Neural progenitor cell (in vitro differentiated cells): ENCODE measurements at regions not wholly inside any gene's neighbourhood (a gene's known extent, or its start where the extent isn't known, plus 50 kb on each side); places are given as distances from the start of the nearest gene placed in this dataset.
A peak's percentile ranks its signal among the peaks of the same experiment; 100 is the strongest.

Source experiments
- DNase-seq: peaks from one replicate; pipeline ENCODE4 v3.0.0-alpha.2; 2016; ENCODE audit warnings: low spot score
- H2AFZ ChIP-seq: fragments of 200-600 bp; sonication (generic); replicated peaks from 2 replicates; pipeline ENCODE4 v1.6.1; 2016; ENCODE audit warnings: antibody characterized with exemption
- H3F3A ChIP-seq: fragments of 200-600 bp; sonication (generic); 2 replicates; pipeline ENCODE4 v1.6.1; 2016; ENCODE audit warnings: antibody characterized with exemption, low read depth
- H3K27ac ChIP-seq: fragments of 200-600 bp; sonication (generic); 2 replicates; pipeline ENCODE4 v1.5.1; 2016; ENCODE audit warnings: mild to moderate bottlenecking
- H3K27me3 ChIP-seq: fragments of 200-600 bp; sonication (generic); 2 replicates; pipeline ENCODE4 v1.6.1; 2016; ENCODE audit warnings: mild to moderate bottlenecking, moderate library complexity
- H3K36me3 ChIP-seq: fragments of 200-600 bp; sonication (generic); 2 replicates; pipeline ENCODE4 v1.5.1; 2016
- H3K4me1 ChIP-seq: fragments of 200-600 bp; sonication (generic); 2 replicates; pipeline ENCODE4 v1.6.1; 2016; ENCODE audit warnings: mixed run types
- H3K4me2 ChIP-seq: fragments of 200-600 bp; sonication (generic); 2 replicates; pipeline ENCODE4 v1.6.1; 2016
- H3K4me3 ChIP-seq: fragments of 200-600 bp; sonication (generic); 2 replicates; pipeline ENCODE4 v1.5.1; 2016
- H3K79me2 ChIP-seq: fragments of 200-600 bp; sonication (generic); 2 replicates; pipeline ENCODE4 v1.6.1; 2016; ENCODE audit warnings: low read depth
- H3K9ac ChIP-seq: fragments of 200-600 bp; sonication (generic); 2 replicates; pipeline ENCODE4 v1.6.1; 2016
- H3K9me3 ChIP-seq: fragments of 200-600 bp; sonication (generic); 2 replicates; pipeline ENCODE4 v1.5.1; 2016; ENCODE audit warnings: low read depth
- H4K20me1 ChIP-seq: fragments of 200-600 bp; sonication (generic); 2 replicates; pipeline ENCODE4 v1.6.1; 2016; ENCODE audit warnings: low read depth
- H3K27ac Mint-ChIP-seq: 3 replicates; pipeline ENCODE4 v1.8.0; 2021; ENCODE audit warnings: mixed read lengths
- H3K27me3 Mint-ChIP-seq: 2 replicates; pipeline ENCODE4 v1.8.0; 2022; ENCODE audit warnings: low read depth, mild to moderate bottlenecking, inconsistent platforms, moderate library complexity, mixed read lengths; ENCODE audit not compliant: insufficient read depth
- H3K36me3 Mint-ChIP-seq: 3 replicates; pipeline ENCODE4 v1.8.0; 2021; ENCODE audit warnings: mixed read lengths
- H3K4me1 Mint-ChIP-seq: 3 replicates; pipeline ENCODE4 v1.8.0; 2021; ENCODE audit warnings: mixed read lengths
- H3K4me3 Mint-ChIP-seq: 3 replicates; pipeline ENCODE4 v1.8.0; 2021; ENCODE audit warnings: mild to moderate bottlenecking, moderate library complexity, mixed read lengths
- H3K9me3 Mint-ChIP-seq: 3 replicates; pipeline ENCODE4 v1.8.0; 2020; ENCODE audit warnings: mixed read lengths
- CTCF ChIP-seq: fragments of 200-600 bp; sonication (generic); IDR thresholded peaks from 2 replicates; pipeline ENCODE4 v1.5.1; 2017; ENCODE audit warnings: antibody characterized with exemption, mild to moderate bottlenecking
- EZH2 ChIP-seq: fragments of 200-600 bp; sonication (generic); IDR thresholded peaks from 2 replicates; pipeline ENCODE4 v1.6.1; 2017; ENCODE audit warnings: antibody characterized with exemption, mild to moderate bottlenecking, moderate library complexity
- EZH2phosphoT487 ChIP-seq: fragments of 200-600 bp; sonication (generic); IDR thresholded peaks from 2 replicates; pipeline ENCODE4 v1.6.1; 2017; ENCODE audit warnings: antibody characterized with exemption

GRCh38 chr5:106860398-106861044, 810.2 kb downstream of the EFNA5 start:
- Histone ChIP-seq H3K27me3 (no peaks in the 10 kb centered on the region), H3K36me3 (no peaks in the 10 kb centered on the region), H3K79me2 (no peaks in the 10 kb centered on the region), H4K20me1 (no peaks in the 10 kb centered on the region), H3K27ac (no peak overlapping the region), H3K4me2 (no peak overlapping the region), H3K9me3 (no peaks in the 10 kb centered on the region), H3K4me1 (peaks cover 17% of the 10 kb centered on the region), H3K9ac (no peak overlapping the region), H3K4me3 (no peak overlapping the region), H2AFZ (no peak overlapping the region), H3F3A (peaks cover 11% of the 10 kb centered on the region)
- no peak for DNase-seq
- H3K4me1 Mint-ChIP-seq: peaks cover 16% of the 10 kb centered on the region
- H3K27me3 Mint-ChIP-seq: no peaks in the 10 kb centered on the region
- no peaks in the 10 kb centered on the region for H3K36me3 Mint-ChIP-seq
- no peak overlapping the region for H3K27ac Mint-ChIP-seq
- H3K4me3 Mint-ChIP-seq: no peak overlapping the region
- TF ChIP-seq EZH2 (no peak), CTCF (no peak), EZH2phosphoT487 (no peak)
- no peaks in the 10 kb centered on the region for H3K9me3 Mint-ChIP-seq

GRCh38 chr5:106858616-106859015, 812.1 kb downstream of the EFNA5 start:
- peak overlapping the region; percentile 43 for H3K4me2 ChIP-seq
- no peaks in the 10 kb centered on the region for H3K9me3 ChIP-seq
- Mint-ChIP-seq H3K36me3 (no peaks in the 10 kb centered on the region), H3K27me3 (no peaks in the 10 kb centered on the region), H3K4me3 (no peak overlapping the region), H3K4me1 (peaks cover 16% of the 10 kb centered on the region), H3K9me3 (no peaks in the 10 kb centered on the region), H3K27ac (no peak overlapping the region)
- no peak overlapping the region for H3K9ac ChIP-seq
- H3K4me3 ChIP-seq: no peak overlapping the region
- H3K27ac ChIP-seq: peak overlapping the region; percentile 62
- H4K20me1 ChIP-seq: no peaks in the 10 kb centered on the region
- H3K36me3 ChIP-seq: no peaks in the 10 kb centered on the region
- peaks cover 11% of the 10 kb centered on the region for H3F3A ChIP-seq
- TF ChIP-seq CTCF: peak; percentile 11
- no peak for TF ChIP-seq EZH2
- DNase-seq: peak; percentile 79
- no peaks in the 10 kb centered on the region for H3K79me2 ChIP-seq
- no peak overlapping the region for H2AFZ ChIP-seq
- H3K27me3 ChIP-seq: no peaks in the 10 kb centered on the region
- H3K4me1 ChIP-seq: peaks cover 21% of the 10 kb centered on the region

- no peak for DNase-seq
- no peak for TF ChIP-seq CTCF
- no peak for TF ChIP-seq EZH2phosphoT487
- TF ChIP-seq EZH2: no peak
- H3K4me3 ChIP-seq: no peak overlapping the region
- no peak overlapping the region for H3K4me2 ChIP-seq
- no peaks in the 10 kb centered on the region for H3K9me3 Mint-ChIP-seq
- H4K20me1 ChIP-seq: no peaks in the 10 kb centered on the region
- H3K27ac ChIP-seq: no peak overlapping the region
- H2AFZ ChIP-seq: peak overlapping the region; percentile 64
- H3K9me3 ChIP-seq: no peaks in the 10 kb centered on the region
- no peak overlapping the region for H3K27ac Mint-ChIP-seq
- H3K9ac ChIP-seq: no peak overlapping the region
- H3K36me3 Mint-ChIP-seq: no peaks in the 10 kb centered on the region
- H3K79me2 ChIP-seq: no peaks in the 10 kb centered on the region
- no peaks in the 10 kb centered on the region for H3K27me3 ChIP-seq
- H3K27me3 Mint-ChIP-seq: no peaks in the 10 kb centered on the region
- H3K4me1 Mint-ChIP-seq: peaks cover 9% of the 10 kb centered on the region
- peaks cover 11% of the 10 kb centered on the region for H3F3A ChIP-seq
- H3K4me1 ChIP-seq: peaks cover 21% of the 10 kb centered on the region
- H3K36me3 ChIP-seq: no peaks in the 10 kb centered on the region
- no peak overlapping the region for H3K4me3 Mint-ChIP-seq
These were observed 815.8 kb downstream of the EFNA5 start for GRCh38 chr5:106854922-106855321.
